Choroid plexus epithelial cell (primary cell): ENCODE measurements at regions not wholly inside any gene's neighbourhood (a gene's known extent, or its start where the extent isn't known, plus 50 kb on each side); places are given as distances from the start of the nearest gene placed in this dataset.

Experiments used
- DNase-seq: peaks from one replicate; pipeline ENCODE4 v3.0.0-alpha.2; 2010; ENCODE audit warnings: low read depth
- H3K4me3 ChIP-seq: 2 replicates; pipeline ENCODE4 v1.5.1; 2011; ENCODE audit warnings: low read depth, mild to moderate bottlenecking, control low read depth, low read length, moderate library complexity
- TF ChIP-seq, protein P1 (sequence below): conservative IDR thresholded peaks from 2 replicates; pipeline ENCODE4 v1.5.1; 2011; ENCODE audit warnings: low read depth, mild to moderate bottlenecking, control low read depth, inconsistent platforms, low read length, moderate library complexity

DNA sequence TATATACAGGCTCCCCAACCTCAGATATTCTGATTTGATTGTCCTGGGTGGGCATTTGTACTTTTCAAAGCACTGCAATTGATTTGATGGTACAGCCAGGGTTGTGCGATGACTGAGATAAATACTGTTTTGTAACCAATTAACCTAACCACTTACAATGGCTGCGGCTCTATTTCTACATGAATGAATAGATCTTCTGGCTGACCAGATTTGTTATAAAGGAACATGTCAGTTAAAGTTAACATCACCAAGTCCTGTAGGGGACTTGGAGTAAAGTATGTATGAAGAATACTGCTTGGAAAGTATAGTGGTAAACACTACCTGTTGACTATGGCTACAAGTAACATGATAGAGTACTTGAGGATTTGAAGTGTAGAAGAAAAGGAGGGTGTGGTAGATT is 369.2 kb upstream of the JAG1 start:
- H3K4me3 ChIP-seq: no peak overlapping the region
- TF ChIP-seq, protein P1, sequence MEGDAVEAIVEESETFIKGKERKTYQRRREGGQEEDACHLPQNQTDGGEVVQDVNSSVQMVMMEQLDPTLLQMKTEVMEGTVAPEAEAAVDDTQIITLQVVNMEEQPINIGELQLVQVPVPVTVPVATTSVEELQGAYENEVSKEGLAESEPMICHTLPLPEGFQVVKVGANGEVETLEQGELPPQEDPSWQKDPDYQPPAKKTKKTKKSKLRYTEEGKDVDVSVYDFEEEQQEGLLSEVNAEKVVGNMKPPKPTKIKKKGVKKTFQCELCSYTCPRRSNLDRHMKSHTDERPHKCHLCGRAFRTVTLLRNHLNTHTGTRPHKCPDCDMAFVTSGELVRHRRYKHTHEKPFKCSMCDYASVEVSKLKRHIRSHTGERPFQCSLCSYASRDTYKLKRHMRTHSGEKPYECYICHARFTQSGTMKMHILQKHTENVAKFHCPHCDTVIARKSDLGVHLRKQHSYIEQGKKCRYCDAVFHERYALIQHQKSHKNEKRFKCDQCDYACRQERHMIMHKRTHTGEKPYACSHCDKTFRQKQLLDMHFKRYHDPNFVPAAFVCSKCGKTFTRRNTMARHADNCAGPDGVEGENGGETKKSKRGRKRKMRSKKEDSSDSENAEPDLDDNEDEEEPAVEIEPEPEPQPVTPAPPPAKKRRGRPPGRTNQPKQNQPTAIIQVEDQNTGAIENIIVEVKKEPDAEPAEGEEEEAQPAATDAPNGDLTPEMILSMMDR: no peak
- no peak for DNase-seq

- TF ChIP-seq, protein P1: no peak
- DNase-seq: no peak
- no peak overlapping the region for H3K4me3 ChIP-seq
Measured at GRCh38 chr20:11044561-11044960, 370.8 kb upstream of the JAG1 start.

DNA sequence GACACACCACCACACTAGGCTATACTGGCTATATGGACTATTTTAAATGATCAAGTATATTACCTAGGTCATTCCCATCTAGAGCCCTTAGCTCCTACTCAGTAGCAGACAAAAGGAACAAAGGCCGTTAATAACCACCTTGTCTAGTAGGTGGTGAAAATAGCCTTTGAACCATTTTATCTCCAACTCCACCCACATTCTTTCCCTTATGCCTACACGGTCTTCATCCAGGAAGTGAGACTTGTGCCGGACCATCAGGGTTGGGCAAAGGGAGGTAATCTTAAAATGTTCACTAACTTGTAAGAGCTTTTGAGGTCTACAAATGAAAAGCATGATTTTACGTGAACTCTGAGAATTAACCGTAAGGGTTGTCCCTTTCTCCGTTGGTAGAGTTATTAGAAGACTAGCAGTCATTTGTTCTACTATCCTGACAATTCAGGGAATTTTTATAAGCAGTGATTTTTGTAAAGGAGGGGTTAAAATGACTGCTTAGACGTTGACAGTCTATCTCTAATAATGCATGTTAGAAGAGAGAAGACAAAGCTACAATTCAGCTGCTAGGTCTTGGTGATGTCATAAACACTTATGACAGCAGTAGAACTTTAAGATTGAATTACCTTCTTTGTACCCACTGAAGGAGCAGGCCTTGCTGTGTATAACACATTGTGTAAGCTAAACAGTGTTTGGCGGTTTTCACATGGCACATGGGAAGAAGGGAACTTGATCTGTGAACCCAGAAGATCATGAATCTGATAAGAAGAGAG is 371.8 kb upstream of the JAG1 start:
- no peak for DNase-seq
- TF ChIP-seq, protein P1: no peak

DNA sequence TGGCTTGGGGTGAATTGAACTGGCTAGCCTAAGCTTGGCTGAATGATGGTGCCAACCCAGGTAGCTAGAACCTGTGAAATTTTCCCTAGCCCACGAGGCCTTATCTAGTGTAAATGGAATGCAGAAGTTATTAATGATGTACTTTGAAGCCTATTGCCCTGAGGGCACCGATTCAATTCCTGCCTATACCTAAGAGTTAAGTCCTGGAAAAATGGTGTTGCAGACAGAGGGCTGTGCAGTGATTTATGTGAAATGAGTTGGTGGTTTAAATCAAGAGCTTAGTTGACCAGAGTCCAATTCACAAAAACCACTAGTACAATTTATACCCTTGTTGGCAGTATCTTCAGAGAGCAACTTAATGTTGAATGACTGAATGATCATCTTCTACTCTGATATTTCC is 373.8 kb upstream of the JAG1 start:
- DNase-seq: no peak
- H3K4me3 ChIP-seq: no peak overlapping the region

More for the DNA sequence above, 371.8 kb upstream of the JAG1 start:
- no peak overlapping the region for H3K4me3 ChIP-seq

GRCh38 chr20:11048739-11049138 is 374.9 kb upstream of the JAG1 start:
- DNase-seq: no peak
- TF ChIP-seq, protein P1: no peak
- H3K4me3 ChIP-seq: no peak overlapping the region

More for the DNA sequence above, 373.8 kb upstream of the JAG1 start:
- TF ChIP-seq, protein P1: no peak

DNA sequence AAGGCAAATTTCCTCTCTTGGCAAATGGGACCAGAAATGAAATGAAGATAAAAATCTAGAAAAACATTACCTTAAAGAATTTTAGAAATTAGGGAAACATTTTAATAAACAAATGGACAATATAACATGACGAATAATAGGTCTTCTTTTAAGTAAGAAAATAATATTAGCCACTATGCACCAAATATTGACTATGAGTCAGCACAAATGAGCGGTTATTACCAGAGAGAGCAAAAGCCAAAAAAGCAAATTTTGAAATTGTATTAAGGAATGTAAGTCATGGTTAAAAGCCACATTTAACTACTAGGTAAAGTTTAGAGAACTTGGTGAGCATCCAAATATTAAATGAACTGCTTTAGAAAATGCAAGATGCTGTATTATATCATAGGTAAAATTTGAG is 376.6 kb upstream of the JAG1 start:
- no peak overlapping the region for H3K4me3 ChIP-seq
- DNase-seq: no peak
- TF ChIP-seq, protein P1: no peak

DNA sequence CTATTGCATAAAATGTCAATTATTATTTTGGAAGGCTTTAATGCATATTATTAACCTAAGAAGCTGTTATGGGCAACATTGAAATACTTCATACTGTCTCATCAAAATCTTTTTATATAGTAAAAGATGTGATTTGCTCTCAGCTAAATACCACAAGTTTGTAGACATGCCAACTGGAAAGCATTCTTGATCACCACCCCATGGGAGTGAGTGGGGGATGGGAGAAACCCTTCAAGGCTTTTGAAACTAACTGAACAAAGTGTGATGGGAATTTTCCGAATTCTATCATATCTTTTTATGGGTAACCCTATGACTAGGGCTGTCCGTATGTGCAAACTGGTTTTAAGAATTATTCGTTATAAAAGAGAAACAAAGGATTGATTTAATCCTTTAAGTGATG is 377.3 kb upstream of the JAG1 start:
- no peak overlapping the region for H3K4me3 ChIP-seq
- TF ChIP-seq, protein P1: no peak
- DNase-seq: no peak
